Left lobe of liver (tissue), 2 donors: ENCODE measurements at regions not wholly inside any gene's neighbourhood (a gene's known extent, or its start where the extent isn't known, plus 50 kb on each side); places are given as distances from the start of the nearest gene placed in this dataset.

Experiments
- ATAC-seq: fragments of 200-7000 bp; cut with Tn5 transposase; one replicate; pipeline ENCODE4 v1.9.1; 2020; ENCODE audit warnings: mild to moderate bottlenecking, moderate library complexity
- DNase-seq: peaks from one replicate; pipeline ENCODE4 v3.0.0-alpha.2; 2020; ENCODE audit warnings: low spot score
- donor health status: DM: no; HTN: no; CAD: no; lungs with moderate emphysema.
- donor health status: DM: no; HTN: yes; CAD: no.

DNA sequence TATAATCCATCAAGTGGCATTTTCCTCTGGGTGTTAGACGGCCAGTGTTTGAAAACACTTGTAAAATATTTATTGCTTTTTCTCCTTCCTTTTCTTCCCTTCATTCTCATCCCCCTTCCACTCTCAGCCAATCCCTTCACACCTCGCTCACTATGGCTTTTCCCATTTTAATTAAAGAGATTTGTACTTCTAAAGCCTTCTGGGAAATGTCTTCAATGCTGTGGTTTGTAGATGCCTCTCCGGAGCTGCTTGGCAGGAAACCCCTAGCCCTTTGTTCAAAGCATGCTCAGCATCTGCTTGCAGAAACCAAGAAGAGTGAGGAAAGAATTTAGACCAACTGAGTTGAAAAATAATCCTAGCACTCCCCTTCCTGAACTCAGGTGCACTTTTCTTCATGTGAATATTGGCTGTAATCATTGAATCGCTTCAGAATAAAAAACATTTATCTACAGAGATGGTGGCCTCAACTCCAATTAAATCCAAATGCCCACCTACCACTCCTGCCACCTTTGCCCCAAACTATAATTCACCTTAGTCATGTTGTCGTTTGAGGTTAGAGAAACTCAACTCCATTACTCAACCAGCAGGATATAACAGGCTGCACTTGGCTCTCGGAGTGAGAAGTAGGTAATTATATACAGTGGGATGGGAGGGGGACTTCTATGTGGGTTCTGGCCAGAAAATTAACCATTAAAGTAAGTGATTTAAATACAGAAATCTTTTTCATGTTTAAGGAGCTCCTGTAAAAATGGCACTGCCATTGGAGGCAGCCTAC lies 659.4 kb upstream of the CAMK1G start:
- ATAC-seq = no peak
- DNase-seq = no peak

DNA sequence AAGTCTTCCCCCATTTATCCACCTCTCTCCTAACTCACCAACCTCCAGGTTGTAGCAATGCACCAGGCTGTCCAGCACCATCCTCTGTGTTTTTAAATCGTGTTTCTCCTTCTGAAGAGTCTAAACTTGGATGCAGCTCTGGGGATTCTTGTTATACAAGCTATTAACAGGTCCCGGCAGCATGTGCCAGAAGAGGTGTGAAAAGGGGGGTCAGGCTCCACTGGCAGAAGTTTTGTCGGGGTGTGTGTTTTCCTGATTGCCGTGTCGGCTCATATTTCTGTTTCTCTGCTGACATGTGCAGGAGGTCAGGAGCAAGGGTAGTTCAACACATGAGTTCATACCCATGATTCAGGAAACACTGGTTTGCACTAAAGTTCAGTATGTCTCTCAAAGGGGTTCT lies 658.6 kb upstream of the CAMK1G start:
- ATAC-seq (no peak), DNase-seq (no peak)

DNA sequence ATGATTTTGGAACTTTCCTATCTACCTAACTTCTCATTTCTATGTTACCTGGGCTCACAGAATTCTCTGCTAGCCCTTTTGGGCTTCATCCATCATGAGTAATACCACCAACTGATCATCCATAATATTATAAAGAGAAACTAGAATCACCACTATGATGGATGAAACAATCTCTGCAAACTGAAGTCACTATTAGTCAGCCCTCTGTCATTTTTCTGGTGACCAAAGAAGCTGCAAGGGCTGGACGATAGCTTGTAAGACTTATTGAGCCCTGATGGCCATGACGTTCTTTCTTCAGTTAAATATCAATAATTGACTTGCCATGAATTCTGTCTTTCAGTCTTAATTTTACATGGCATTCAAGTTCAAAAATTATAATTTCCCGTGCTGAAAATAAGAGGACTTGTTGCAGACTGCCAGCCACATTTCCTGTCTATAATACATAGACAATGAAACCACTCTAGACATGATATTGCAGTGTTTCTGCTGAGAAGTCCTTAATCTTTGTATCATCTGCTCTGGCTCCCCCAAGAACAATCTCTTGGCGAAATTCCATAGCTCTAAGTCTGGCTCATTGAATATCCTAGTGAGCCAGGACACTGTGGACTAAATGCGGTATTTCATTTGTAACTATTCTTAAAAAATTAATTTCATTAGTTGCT lies 655.0 kb upstream of the CAMK1G start:
- ATAC-seq (no peak), DNase-seq (no peak)

DNA sequence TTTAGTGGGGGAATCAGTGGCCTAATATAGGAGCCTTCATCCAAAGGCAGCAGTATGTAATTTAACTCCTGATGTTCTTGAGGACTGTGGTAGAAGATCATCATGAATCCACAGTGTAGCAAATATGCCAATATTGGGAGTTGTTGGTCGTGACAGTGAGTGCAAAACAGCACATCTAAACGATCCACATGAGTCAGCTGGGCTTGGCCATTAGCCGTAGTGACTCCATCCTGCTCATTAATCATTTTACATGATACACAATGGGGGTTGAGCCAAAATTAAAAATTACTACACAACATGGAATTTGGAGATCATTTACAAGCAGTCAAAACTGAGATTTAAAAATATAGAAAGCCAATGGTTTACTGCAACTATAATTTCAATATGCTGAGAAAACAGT lies 653.9 kb upstream of the CAMK1G start:
- ATAC-seq (no peak), DNase-seq (no peak)

DNA sequence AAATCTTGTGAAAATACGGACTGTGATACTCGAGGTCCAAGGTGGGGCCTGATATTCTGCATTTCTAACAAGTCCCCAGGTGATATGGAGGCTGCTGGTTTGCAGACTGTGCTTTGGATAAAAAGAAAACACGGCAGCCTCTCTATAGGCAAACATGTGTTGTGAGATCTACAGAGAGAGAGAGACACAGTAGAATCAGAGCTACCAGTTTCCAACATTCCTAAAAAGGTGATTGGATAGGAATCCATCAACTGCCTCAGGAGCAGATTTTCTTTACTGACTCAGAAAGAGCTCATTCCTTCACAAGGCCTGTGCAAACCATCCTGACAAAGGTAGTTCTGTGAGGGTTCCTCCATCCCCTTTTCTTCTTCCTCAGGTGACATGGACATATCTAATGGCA lies 651.6 kb upstream of the CAMK1G start:
- no peak for ATAC-seq
- no peak for DNase-seq

DNA sequence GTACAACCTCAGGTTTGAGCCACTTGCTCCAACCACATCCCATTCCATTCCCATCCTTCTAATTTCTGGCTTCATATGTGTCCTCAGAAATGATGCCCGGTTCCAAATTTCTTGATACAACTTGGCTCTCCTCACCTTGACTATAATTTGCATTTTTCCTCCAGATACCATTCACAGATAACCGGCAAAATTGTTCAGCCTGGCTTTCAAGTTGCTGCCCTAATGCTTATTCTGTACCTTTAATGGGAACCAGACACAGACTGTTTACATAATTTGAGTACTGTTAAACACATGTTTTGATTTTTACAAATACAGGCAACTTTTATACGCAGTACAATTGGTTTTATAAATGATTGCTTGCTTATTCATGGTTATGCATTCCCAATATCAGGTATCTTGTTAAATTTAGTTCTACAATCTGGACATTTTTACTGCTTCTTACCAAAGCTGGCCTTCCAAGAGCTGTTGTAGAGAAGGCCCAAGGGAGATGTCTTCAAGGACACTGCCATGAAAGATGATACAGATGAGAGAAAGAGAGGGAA lies 649.5 kb upstream of the CAMK1G start:
- no peak for ATAC-seq

DNA sequence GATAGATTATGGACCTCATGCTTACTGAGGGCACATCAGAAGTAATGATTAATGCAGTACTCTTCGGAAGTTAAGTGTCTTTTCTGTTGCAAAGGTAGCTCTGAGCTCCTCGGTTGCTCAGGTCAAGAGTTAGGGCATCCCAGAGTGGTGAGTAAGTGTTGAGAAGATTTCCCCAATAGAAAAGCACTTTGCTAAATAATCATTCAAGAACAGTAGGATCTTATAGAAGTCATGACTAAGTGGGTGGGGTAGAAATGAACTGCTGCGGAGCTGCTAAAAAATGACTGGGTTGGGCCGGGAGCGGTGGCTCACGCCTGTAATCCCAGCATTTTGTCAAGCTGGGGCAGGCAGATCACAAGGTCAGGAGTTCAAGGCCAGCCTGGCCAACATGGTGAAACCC lies 648.6 kb upstream of the CAMK1G start:
- no peak for ATAC-seq

More for the DNA sequence above, 649.5 kb upstream of the CAMK1G start:
- DNase-seq = no peak

DNA sequence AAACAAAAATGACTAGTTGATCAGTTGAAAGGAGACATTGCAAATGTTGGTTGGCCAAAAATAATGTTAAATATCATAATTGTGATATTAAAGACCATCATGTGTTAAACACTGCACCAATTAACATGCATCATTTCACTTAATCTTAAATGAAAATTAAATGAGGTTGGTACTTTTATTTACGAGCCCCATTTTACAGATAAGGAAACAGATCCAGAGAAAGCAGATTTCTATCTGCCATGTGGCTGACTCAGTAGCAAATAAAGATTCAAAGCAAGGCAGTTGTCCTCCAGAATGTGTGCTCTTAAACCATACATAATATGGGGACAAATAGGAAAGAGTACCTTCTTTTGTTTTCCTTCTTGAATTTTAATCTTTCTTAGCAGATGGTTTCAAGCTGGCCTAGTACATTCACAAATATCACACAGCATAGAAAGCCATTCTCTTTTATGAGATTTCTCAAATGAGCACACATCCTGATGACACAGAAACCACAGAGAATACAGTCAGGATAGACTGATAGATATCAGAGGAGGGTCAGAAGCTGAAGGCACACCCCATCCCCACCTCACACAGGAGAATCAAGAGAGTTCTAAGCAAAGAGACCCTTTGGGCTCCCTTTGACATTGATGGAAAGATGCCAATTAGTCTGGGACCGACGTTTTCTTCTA lies 647.9 kb upstream of the CAMK1G start:
- ATAC-seq (no peak), DNase-seq (no peak)

More for the DNA sequence above, 648.6 kb upstream of the CAMK1G start:
- DNase-seq = no peak

DNA sequence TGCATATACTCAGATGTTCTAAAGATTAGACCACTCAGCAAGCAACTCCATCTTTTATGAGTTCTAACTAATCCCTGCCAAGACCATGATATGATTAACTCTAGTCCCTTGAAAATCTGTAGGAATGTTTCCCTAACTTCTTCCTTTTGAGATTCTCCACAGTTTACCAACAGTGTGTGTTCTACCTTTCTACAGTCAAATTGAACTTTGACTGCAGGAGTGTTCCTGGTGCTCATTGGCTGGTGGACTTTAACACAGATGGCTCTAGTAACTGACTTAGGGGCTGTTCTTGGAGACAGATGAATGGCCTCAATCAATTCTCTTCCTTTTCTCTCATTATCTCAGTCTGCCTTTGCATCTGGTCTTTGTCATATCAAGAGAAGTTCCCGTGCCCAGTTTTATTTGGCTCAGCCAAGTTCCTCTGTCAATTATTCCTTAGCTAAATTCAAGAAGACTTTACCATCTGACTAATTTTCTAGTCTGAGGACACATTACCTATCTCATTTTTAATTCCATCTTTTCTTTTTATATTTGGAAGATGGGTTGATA lies 643.9 kb upstream of the CAMK1G start:
- DNase-seq (no peak), ATAC-seq (no peak)

DNA sequence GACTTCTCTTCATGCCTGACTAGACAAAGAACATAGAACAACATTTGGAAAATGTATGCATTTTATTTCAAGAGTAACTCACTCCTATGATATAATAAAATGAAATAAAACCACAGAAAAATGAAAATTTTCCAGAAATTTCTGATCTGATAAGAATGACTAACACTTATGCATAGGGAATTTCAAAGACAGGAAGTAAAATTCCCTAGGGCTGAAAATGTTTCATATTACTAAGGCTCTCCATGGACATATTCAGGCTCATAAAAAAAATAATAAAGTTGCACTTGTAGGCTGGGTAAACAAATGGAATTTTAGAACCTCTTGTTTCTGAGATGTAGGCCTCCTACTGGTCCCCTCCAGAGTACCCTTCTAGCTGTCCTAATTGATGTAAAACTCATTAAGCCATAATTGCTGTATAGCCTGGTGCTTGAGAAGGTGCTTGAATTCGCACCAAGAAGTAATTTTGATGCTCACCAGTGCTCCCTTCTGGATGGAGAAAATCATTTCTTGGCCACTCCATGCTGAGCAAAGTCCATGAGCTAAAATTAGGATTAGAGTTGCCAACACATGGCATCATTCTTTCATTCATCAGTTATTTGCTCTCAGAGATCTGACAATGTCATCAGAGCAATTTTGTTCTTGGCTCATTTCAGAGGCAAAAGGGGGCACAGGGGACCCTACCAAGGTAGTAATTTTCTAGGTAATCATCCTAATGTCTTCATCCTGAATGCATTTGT lies 641.0 kb upstream of the CAMK1G start:
- no peak for ATAC-seq

DNA sequence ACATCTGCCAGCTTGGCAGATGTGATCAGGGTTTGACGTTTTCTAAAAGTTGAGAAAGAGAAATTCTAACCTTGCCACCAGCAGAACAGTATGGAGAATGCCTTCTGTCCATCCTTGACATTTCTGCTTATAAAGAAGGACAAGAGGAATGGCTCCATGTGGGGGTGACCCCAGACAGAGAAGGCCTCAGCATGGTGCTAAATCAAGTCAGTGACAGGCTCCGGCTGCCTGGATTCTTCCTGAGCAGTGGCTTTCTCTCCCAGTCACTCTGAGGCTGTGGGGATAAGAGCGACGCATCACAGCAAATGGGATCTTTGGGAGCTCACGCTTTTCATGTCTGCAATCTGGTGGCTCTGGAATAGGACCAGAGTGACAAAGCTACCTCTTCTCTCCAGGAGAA lies 640.2 kb upstream of the CAMK1G start:
- no peak for DNase-seq
- no peak for ATAC-seq

More for the DNA sequence above, 641.0 kb upstream of the CAMK1G start:
- no peak for DNase-seq

DNA sequence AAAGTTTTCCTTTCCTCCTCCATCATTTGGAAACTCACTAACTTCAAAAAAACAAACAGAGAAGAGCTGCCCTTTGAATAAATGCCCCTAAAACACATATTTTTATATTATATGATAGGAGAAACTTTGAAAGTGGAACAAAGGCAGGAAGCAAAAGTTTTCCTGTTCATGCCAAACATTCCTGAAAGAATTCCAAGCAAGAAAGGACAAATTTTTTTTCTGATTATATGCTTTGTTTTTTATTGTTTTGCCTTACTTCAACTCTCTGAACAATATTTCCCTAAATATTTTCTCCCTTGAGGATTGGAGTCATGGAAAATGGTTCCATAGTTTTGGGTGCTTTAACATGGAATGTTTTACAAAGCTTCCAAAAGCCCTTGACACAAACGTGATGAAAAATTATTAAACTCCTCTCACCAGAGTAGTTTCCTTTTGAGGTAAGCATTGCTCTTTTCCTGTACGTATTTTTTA lies 638.5 kb upstream of the CAMK1G start:
- DNase-seq (no peak), ATAC-seq (no peak)

DNA sequence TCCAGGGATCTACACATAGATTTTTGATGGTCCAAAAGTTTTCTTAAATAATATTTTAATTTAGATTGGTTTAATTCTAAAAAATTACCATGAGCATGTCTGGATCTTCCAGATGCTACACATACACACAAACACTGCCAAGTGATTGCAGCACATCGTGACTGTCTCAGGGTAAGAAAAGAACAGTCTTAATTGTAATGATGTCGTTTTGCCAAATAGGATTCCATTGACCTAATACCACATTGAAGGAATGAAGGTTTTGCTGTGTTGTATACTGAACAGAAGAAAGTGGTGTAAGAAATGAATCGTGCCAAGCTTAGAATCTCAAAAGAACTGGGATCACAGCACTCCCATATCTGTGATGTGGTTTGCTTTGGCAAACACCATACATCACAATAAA lies 633.3 kb upstream of the CAMK1G start:
- DNase-seq (no peak), ATAC-seq (no peak)

DNA sequence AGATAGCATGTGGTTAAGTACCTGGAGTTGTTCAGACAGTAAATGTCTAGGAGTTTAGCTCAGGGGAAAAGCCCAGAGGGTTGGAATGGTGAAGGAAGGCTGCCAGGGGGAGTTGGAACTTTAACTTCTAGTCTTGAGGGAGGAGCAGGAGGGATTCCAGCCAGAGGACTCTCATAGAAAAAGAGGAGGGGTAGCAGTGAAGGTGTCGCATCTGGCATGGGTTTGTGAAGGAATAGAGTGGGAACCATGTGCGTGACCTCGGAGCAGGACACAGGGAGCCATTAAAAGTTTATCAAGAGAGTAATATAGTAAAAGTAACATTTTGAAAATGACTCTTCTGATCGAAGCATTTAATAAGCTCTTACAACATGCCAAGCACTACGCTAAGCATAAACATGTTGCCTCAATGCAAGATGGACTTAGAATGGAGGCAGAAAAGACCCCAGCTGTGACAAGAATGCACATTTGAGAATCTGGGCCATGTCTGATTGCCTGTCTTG lies 632.4 kb upstream of the CAMK1G start:
- DNase-seq = no peak

DNA sequence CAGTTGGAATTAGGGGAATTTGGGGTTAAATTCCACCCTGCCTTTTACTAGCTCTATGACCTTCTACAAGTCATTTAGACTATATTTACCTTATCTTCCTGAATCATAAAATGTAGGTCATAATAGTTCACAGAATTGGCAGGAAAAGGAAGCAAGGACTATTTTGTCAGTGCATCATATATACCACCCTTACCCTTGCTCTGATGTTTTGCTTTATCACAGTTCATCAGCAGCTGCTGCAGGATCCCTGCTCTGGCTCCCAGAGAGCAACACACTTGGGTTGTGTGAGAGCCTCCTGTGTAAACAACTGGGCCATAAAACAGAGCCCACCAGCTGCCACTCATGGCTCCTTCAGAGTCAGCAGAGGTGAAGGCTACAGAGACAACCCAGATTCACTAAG lies 631.6 kb upstream of the CAMK1G start:
- ATAC-seq (no peak), DNase-seq (no peak)

More for the DNA sequence above, 632.4 kb upstream of the CAMK1G start:
- ATAC-seq = no peak

DNA sequence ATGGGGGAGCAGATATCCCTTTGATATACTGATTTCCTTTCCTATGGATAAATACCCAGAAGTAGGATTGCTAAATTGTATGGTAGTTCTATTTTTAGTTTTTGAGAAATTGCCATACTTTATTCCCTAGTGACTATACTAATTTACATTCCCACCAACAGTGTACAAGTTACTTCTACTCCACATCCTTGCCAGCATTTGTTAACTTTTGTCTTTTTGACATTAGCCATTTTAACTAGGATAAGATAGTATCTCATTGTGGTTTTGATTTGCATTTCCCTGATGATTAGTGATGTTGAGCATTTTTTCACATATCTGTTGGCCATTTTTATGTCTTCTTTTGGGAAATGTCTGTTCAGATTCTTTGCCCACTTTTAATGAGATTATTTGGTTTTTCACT lies 620.6 kb upstream of the CAMK1G start:
- DNase-seq = no peak
- no peak for ATAC-seq

DNA sequence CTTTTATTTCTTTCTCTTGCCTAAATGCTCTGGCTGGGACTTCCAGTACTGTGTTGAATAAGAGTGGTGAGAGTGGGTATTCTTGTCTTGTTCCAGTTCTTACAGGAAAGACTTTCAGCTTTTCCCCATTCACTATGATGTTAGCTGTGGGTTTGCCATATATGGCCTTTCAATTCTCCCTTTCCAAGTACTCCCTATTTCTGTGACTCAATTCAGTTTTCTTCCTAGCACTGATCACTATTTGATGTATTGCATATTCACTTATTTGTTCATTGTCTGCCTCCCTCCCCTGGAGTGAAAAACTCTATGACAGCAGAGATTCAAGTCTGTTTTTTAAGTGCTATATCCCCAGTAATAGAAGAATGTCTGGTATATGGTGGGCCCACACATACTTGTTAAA lies 618.2 kb upstream of the CAMK1G start:
- DNase-seq (no peak), ATAC-seq (no peak)

DNA sequence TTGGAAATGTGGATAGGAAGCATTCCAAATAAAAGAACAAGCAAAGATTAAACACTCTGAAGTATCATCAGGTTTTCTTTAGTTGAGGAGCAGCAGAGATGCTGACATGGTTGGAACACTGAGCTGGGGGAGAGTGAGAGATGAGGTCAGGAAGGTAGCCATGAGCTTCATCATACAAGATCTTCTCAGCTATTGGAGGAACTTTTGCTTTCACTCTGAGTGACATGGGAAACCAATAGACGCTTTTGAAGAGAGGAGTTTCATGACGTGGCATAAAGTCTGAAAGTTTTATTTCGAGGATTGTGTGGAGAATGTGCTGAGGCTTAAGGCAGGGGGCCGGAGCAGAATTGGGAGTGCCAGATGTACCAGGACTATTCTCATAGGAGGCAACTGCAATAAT lies 616.2 kb upstream of the CAMK1G start:
- ATAC-seq = no peak
- no peak for DNase-seq

DNA sequence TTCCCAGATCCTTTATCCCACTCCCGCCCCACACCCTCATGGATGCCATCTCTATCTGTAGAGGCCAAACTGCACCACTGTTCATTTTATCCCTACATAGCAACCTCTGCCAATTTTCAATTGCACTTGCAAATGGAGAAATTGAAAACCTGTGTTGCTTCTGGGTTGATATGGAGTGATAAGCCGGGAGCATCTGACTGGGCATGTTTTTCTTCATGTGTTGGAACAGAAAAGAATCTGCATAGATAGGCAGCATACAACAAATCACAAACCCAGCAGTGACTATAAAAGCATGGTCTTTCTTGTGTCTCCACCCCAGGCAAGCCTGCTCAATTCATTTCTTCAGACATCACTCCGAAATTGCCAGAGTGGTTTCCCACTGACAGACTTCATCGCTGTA lies 608.8 kb upstream of the CAMK1G start:
- no peak for ATAC-seq

DNA sequence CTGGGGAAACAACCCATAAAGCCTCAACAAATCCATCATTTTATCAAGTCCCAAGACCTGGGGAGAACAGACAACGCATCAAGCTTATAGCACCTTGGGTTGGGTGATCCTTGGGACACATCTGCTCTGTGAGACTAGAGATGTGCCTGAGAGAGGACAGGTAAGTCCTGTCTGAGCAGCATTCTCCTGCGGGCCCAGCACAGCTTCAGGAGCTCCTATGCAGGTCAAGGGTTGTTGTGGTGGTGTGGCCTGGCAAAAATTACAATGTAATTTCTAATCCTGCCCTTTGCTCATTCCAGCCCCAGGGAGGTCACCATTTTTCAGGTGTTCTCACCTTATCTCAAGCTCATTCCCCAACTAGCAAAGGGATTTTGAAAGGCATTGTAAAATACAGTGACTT lies 608.1 kb upstream of the CAMK1G start:
- DNase-seq = no peak

More for the DNA sequence above, 608.8 kb upstream of the CAMK1G start:
- DNase-seq = no peak

More for the DNA sequence above, 608.1 kb upstream of the CAMK1G start:
- ATAC-seq = no peak
